GM21367 (cell line): ENCODE measurements at regions not wholly inside any gene's neighbourhood (a gene's known extent, or its start where the extent isn't known, plus 50 kb on each side); places are given as distances from the start of the nearest gene placed in this dataset.

Source experiments
- ATAC-seq: cut with Tn5 transposase; IDR thresholded peaks from one replicate; pipeline ENCODE4 v1.9.1; 2021; ENCODE audit not compliant: unreplicated experiment

GRCh38 chr2:207286106-207286505 lies 120.4 kb upstream of the KLF7 start:
- peak; percentile 33 for ATAC-seq

DNA sequence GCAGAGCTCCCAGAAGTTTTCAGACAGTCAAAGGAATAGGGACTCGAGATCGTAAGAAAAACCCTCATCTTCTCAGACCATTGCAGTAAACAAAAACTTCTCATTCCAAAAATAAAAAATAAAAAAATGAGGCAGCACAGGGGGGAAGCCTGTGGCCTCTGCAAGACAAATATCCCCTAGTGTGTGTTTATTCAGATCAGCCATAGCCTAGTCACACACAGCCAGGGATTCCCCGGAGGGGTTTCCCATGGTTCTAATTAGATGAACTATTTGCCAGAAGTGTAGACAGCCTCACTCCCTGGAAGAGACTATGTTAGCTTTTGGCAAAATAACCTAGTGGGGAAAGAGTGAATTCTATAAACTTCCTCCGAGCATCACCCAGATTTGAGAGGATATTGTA lies 122.9 kb upstream of the KLF7 start:
- ATAC-seq, result no peak

GRCh38 chr2:207289295-207290018 lies 123.7 kb upstream of the KLF7 start:
- ATAC-seq, result no peak

- ATAC-seq, result no peak
These were observed 125.3 kb upstream of the KLF7 start for GRCh38 chr2:207290833-207291624.

- no peak for ATAC-seq
These were observed 126.0 kb upstream of the KLF7 start for GRCh38 chr2:207291625-207292252.

GRCh38 chr2:207296265-207296948 lies 130.7 kb upstream of the KLF7 start:
- ATAC-seq, result no peak

- ATAC-seq, result no peak
These were observed 135.1 kb upstream of the KLF7 start for GRCh38 chr2:207300817-207301216.

GRCh38 chr2:207304761-207305160 lies 139.0 kb upstream of the KLF7 start:
- ATAC-seq, result no peak

DNA sequence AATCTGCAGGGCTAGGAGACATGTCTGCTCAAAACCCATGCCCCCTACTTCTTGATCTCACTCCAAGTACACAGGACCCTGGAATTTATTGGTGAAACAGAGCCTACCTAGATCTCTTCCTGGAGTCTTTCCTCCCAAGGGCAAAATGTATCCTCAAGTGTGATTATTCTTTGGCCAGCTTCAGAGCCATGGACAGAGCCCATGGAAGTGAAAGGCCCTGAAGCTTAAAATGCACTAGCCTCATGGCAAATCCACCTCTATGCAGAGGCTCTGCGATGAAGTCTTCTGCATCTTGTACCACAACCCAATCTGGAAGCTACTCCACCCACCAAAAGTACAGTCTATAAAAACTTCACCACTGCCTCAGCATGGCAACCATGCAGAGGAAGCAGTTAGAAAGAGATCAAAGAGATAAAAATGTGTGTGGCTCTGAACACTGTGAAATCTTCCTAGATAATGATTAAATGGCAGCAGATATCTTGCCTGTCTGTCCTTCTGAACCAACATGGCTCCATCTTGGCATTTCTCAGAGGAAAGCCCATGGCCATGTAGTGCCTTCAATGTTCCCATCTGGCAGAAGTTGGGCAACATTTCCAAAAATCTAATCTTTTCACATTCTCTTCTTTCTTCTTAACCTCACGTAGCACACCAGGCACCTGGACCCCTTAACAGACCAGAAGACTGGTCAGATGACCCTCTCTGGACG lies 142.9 kb upstream of the KLF7 start:
- ATAC-seq, result no peak

DNA sequence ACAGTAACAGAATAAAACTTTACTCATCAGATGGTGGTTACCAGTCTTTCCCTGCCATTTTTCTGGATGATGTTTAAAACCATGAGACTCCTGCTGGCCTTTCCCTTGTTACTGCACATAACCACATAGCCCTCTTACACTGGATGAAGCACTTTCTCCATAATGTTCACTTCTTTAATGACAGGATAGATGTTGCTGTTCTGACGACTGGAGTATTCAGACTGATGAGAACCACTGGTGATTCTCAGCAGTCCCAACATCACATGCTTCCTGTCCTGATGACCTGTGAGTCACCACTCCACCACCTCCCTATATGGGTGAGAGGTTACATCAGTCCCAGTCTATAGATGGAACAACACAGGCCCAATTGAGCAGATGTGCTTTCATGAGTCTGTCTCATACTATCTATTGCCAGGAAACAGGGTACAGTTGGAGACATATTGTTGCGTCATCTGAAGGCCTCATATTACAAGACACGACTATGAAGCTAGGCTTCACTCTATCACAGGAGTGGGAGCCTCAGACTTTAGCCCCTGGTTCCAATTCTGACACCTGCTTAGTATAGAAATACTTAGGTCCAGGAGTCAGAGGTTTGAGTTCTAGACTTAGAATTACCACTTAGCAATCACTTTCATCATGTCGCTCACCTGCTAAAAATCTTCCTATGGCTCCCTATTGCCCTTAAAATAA lies 145.7 kb upstream of the KLF7 start:
- ATAC-seq, result peak; percentile 92

DNA sequence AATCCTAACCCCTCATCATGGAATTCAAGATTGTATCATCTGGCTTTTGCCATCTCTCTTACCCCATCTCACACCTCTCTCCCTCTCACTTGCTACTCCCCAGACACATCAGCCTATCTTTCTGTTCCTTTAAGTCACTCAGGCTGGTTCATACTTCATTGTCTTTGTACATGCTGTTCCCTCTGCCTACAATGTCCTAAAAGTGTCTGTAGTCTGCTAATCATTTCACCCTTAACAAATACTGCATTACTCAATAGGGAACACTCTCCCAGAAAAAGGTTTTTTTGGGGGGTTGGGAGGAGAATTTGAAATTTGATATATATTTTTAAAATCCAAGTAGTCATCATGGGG lies 146.2 kb upstream of the KLF7 start:
- ATAC-seq, result no peak

DNA sequence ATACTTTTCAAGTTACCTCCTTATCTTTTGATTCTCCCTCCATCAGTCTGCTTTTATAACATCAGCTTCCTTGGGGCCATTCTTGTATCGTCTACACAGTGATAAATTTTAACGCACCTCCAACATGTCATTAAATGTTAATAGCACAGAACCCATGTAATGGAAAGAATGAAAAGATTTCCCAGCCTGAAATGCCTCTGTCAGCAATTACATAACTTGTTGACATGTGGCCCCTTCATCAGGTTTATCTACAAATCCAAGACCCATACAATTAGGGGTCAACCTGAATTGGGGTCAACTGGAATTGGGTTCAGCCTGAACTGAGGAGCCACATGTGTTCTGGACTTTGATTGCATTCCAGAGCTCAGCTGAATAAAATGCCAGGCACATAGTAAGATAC lies 148.2 kb upstream of the KLF7 start:
- no peak for ATAC-seq

- ATAC-seq, result no peak
These were observed 149.4 kb upstream of the KLF7 start for GRCh38 chr2:207315131-207315530.

GRCh38 chr2:207316484-207316883 lies 150.7 kb upstream of the KLF7 start:
- ATAC-seq, result no peak

GRCh38 chr2:207316906-207317305 lies 151.2 kb upstream of the KLF7 start:
- no peak for ATAC-seq

DNA sequence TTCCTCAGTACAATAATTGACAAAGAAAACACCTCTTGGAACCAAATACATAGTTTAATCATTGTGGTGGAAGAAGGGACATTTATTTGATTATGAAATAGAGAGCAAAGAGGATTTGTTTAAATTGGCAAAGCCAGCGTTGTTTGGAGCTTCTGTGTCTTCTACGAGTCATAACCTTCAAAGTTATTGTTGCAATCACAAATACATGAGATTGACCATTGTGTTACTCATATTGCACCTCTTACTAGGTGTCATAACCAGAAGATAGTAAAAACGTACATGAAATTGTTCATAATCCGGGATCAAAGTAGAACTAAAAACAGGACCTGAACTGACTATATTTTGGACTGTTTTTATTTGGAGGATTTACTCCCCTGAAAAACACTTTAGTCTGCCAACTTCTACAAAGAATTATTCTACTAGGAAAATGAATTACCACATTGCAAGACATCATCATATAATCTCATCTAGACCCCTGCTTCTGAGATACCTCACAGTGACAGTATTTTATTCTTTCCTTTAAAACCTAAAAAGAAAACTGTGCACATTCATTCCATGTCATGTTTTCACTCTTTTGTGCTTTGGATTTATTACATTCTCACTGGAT lies 151.7 kb upstream of the KLF7 start:
- no peak for ATAC-seq

DNA sequence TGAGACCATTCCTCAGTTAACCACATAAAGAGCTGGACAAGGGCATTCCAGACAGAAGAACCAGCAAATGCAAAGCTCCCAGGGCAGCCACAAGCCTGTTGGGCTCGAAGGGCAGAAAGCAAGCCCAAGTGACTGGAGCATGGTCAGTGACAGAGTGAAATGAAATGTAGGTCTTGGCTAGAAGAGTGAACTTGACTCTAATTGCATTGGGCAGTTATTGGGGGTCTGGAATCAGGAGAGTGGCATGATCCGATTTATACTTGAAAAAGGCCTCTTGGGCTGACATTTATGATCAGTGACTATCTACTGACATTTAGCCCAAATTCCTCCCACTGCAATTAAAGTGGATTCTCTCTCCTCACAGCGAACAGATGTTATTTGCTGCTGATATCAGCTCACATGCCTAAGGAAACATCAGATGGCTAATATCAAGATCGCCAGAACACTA lies 152.5 kb upstream of the KLF7 start:
- ATAC-seq, result no peak

DNA sequence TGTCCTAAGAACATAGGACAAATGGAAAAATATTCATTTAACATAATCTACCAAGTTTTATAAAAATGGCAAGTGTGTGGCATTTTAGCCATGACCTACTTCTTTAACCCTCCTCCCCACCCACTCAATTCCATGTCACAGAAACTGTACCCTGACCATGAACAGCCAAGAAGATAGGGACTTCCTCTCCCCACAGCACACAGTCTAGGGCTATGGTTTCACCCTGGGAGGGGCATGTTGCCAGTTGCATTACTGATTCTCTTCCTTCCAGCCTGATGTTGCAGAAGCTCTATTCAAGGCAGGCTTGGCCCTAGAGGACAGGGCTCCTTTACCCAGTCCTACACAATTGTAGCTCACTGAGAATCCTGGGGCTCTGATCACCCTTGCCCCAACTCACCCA lies 153.6 kb upstream of the KLF7 start:
- no peak for ATAC-seq

GRCh38 chr2:207320381-207321159 lies 154.8 kb upstream of the KLF7 start:
- ATAC-seq, result no peak
